H9 (cell line): ENCODE measurements at regions not wholly inside any gene's neighbourhood (a gene's known extent, or its start where the extent isn't known, plus 50 kb on each side); places are given as distances from the start of the nearest gene placed in this dataset.

ENCODE experiments used
- DNase-seq: peaks from one replicate; pipeline ENCODE4 v3.0.0-alpha.2; 2017
- H2AFZ ChIP-seq: one replicate; pipeline ENCODE4 v1.6.1; 2013; ENCODE audit warnings: mild to moderate bottlenecking, low read length, control low read depth, moderate library complexity
- H2AK5ac ChIP-seq: 2 replicates; pipeline ENCODE4 v1.6.1; 2013; ENCODE audit warnings: low read length, control low read depth, mixed read lengths; ENCODE audit not compliant: insufficient read length
- H2BK120ac ChIP-seq: one replicate; pipeline ENCODE4 v1.6.1; 2013; ENCODE audit warnings: low read depth, mild to moderate bottlenecking, low read length, control low read depth, inconsistent platforms; ENCODE audit not compliant: poor library complexity, severe bottlenecking
- H2BK12ac ChIP-seq: 2 replicates; pipeline ENCODE4 v1.6.1; 2013; ENCODE audit warnings: low read length, control low read depth, mixed read lengths, low read depth; ENCODE audit not compliant: insufficient read length
- H2BK15ac ChIP-seq: 2 replicates; pipeline ENCODE4 v1.6.1; 2013; ENCODE audit warnings: low read depth, low read length, control low read depth
- H2BK20ac ChIP-seq: one replicate; pipeline ENCODE4 v1.6.1; 2013; ENCODE audit warnings: low read depth, mild to moderate bottlenecking, low read length, control low read depth, inconsistent platforms; ENCODE audit not compliant: poor library complexity, severe bottlenecking
- H2BK5ac ChIP-seq: 2 replicates; pipeline ENCODE4 v1.6.1; 2013; ENCODE audit warnings: low read length, control low read depth, mixed read lengths; ENCODE audit not compliant: insufficient read length
- H3K14ac ChIP-seq: 2 replicates; pipeline ENCODE4 v1.6.1; 2013; ENCODE audit warnings: low read length, control low read depth; ENCODE audit not compliant: insufficient read depth
- H3K18ac ChIP-seq: 2 replicates; pipeline ENCODE4 v1.6.1; 2013; ENCODE audit warnings: low read depth, mild to moderate bottlenecking, mixed read lengths, low read length, control low read depth; ENCODE audit not compliant: insufficient read length
- H3K23ac ChIP-seq: 2 replicates; pipeline ENCODE4 v1.6.1; 2013; ENCODE audit warnings: low read length, control low read depth, mixed read lengths, low read depth; ENCODE audit not compliant: insufficient read length
- H3K23me2 ChIP-seq: 2 replicates; pipeline ENCODE4 v1.6.1; 2013; ENCODE audit warnings: low read depth, mild to moderate bottlenecking, mixed read lengths, low read length, control low read depth; ENCODE audit not compliant: insufficient read length, poor library complexity, severe bottlenecking
- H3K27ac ChIP-seq: 2 replicates; pipeline ENCODE4 v1.5.1; 2013; ENCODE audit warnings: low read length, control low read depth, mixed read lengths, low read depth; ENCODE audit not compliant: insufficient read length
- H3K27me3 ChIP-seq: 2 replicates; pipeline ENCODE4 v1.6.1; 2013; ENCODE audit warnings: low read length, control low read depth, inconsistent platforms; ENCODE audit not compliant: insufficient read depth
- H3K4ac ChIP-seq: 2 replicates; pipeline ENCODE4 v1.6.1; 2013; ENCODE audit warnings: low read depth, mild to moderate bottlenecking, control low read depth, inconsistent platforms, low read length, moderate library complexity
- H3K4me1 ChIP-seq: 2 replicates; pipeline ENCODE4 v1.6.1; 2013; ENCODE audit warnings: low read length, control low read depth, inconsistent platforms; ENCODE audit not compliant: insufficient read depth
- H3K4me2 ChIP-seq: 2 replicates; pipeline ENCODE4 v1.6.1; 2013; ENCODE audit warnings: low read length, control low read depth, mixed read lengths; ENCODE audit not compliant: insufficient read length, insufficient read depth
- H3K56ac ChIP-seq: 2 replicates; pipeline ENCODE4 v1.6.1; 2013; ENCODE audit warnings: low read depth, mild to moderate bottlenecking, mixed read lengths, low read length, control low read depth; ENCODE audit not compliant: insufficient read length
- H3K79me1 ChIP-seq: 2 replicates; pipeline ENCODE4 v1.6.1; 2013; ENCODE audit warnings: low read depth, mild to moderate bottlenecking, moderate library complexity, low read length, control low read depth, inconsistent platforms; ENCODE audit not compliant: insufficient read depth, poor library complexity, severe bottlenecking
- H3K79me2 ChIP-seq: 2 replicates; pipeline ENCODE4 v1.6.1; 2013; ENCODE audit warnings: low read length, control low read depth, inconsistent platforms; ENCODE audit not compliant: insufficient read depth
- H3K9ac ChIP-seq: 2 replicates; pipeline ENCODE4 v1.6.1; 2013; ENCODE audit warnings: low read length, control low read depth, mixed read lengths; ENCODE audit not compliant: insufficient read length; ENCODE audit errors: extremely low read depth
- H3K9me3 ChIP-seq: one replicate; pipeline ENCODE4 v1.6.1; 2013; ENCODE audit warnings: low read depth, low read length, inconsistent platforms; ENCODE audit not compliant: control insufficient read depth
- H3T11ph ChIP-seq: one replicate; pipeline ENCODE4 v1.6.1; 2013; ENCODE audit warnings: mild to moderate bottlenecking, low read length, control low read depth, inconsistent platforms
- H4K20me1 ChIP-seq: one replicate; pipeline ENCODE4 v1.6.1; 2013; ENCODE audit not compliant: control insufficient read depth, insufficient read length, insufficient read depth
- H4K5ac ChIP-seq: 2 replicates; pipeline ENCODE4 v1.6.1; 2013; ENCODE audit warnings: low read depth, mild to moderate bottlenecking, mixed read lengths, low read length, control low read depth; ENCODE audit not compliant: insufficient read length
- H4K8ac ChIP-seq: replicated peaks from 2 replicates; pipeline ENCODE4 v1.6.1; 2013; ENCODE audit warnings: low read length, control low read depth, mixed read lengths, low read depth; ENCODE audit not compliant: insufficient read length
- H4K91ac ChIP-seq: 2 replicates; pipeline ENCODE4 v1.6.1; 2013; ENCODE audit warnings: low read depth, mild to moderate bottlenecking, moderate library complexity, mixed read lengths, low read length, control low read depth; ENCODE audit not compliant: insufficient read length
- H3K27ac Mint-ChIP-seq, 3 experiments: 2 replicates in 2 of 3; 3 replicates in 1 of 3; pipeline ENCODE4 v1.8.0; 2020 to 2021; ENCODE audit warnings: mixed read lengths in 3 of 3, mild to moderate bottlenecking in 1 of 3, moderate library complexity in 1 of 3
- H3K27me3 Mint-ChIP-seq: 2 replicates; pipeline ENCODE4 v1.8.0; 2021; ENCODE audit warnings: low read depth, mild to moderate bottlenecking, moderate library complexity, mixed read lengths
- H3K36me3 Mint-ChIP-seq, 3 experiments: 2 replicates in 2 of 3; 3 replicates in 1 of 3; pipeline ENCODE4 v1.8.0; 2020 to 2021; ENCODE audit warnings: low read depth in 3 of 3, mixed read lengths in 3 of 3; ENCODE audit not compliant: insufficient read depth in 1 of 3
- H3K4me1 Mint-ChIP-seq, 2 experiments: 2 replicates each; pipeline ENCODE4 v1.8.0; 2020; ENCODE audit warnings: mixed read lengths in 2 of 2
- H3K4me3 Mint-ChIP-seq, 2 experiments: 2 replicates in 1 of 2; 3 replicates in 1 of 2; pipeline ENCODE4 v1.8.0; 2020 to 2021; ENCODE audit warnings: mild to moderate bottlenecking in 2 of 2, mixed read lengths in 2 of 2, moderate library complexity in 1 of 2
- H3K9me3 Mint-ChIP-seq, 2 experiments: 2 replicates in 1 of 2; 3 replicates in 1 of 2; pipeline ENCODE4 v1.8.0; 2020; ENCODE audit warnings: mild to moderate bottlenecking in 2 of 2, mixed read lengths in 2 of 2, moderate library complexity in 1 of 2
- WGBS: extraction: QIAGEN DNeasy Blood & Tissue Kit; methylation state at CpG from one replicate; pipeline ENCODE4 v1.1.7; 2013; ENCODE audit warnings: missing lambda C conversion rate, low lambda C conversion rate, mixed read lengths; ENCODE audit not compliant: insufficient read length; ENCODE audit errors: extremely low coverage; 5-methylcytosine and 5-hydroxymethylcytosine counted together
- TF ChIP-seq, protein P1 (sequence below): fragments of 200-600 bp; sonication (generic); conservative IDR thresholded peaks from 3 replicates; pipeline ENCODE4 v1.8.0; 2021; ENCODE audit warnings: antibody characterized with exemption, mild to moderate bottlenecking

DNA sequence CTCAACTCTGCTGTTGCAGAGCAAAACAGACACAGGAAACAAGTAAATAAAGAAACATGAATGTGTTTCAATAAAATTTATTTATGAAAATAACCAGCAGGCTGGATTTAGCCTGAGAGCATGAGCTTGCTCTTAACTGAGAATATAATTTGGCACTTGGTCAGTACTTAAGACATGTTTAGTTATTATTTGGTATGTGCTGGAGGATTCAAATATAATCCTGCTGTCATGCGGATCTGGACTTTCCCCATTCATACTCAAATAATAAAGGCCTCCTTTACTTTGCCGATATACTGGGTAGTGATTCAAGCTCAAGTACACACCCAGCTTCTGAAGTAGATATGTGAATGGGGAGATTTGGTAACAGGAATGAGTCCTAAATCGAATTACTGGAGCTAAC lies 465.5 kb upstream of the HS3ST1 start:
- Mint-ChIP-seq H3K36me3 (peaks cover 22 to 26% (median 24%) of the 10 kb centered on the region in 3 experiments), H3K27me3 (no peaks in the 10 kb centered on the region), H3K4me3 (no peak overlapping the region), H3K9me3 (peaks cover 23 to 28% of the 10 kb centered on the region in 2 experiments), H3K27ac (no peak overlapping the region), H3K4me1 (peaks cover 5 to 6% of the 10 kb centered on the region in 2 experiments; a peak in 2 of 4 replicates)
- Histone ChIP-seq H3K79me1 (no peaks in the 10 kb centered on the region), H3K27ac (no peak overlapping the region), H3K56ac (no peak overlapping the region), H2BK15ac (no peak overlapping the region), H3T11ph (no peak overlapping the region), H4K91ac (no peak overlapping the region), H3K4ac (no peak overlapping the region), H2BK5ac (no peak overlapping the region), H2AFZ (no peak overlapping the region), H4K8ac (no peak overlapping the region), H3K27me3 (no peaks in the 10 kb centered on the region), H3K9ac (no peak overlapping the region), H2BK20ac (no peak overlapping the region), H3K79me2 (no peaks in the 10 kb centered on the region), H4K5ac (no peak overlapping the region), H2BK120ac (no peak overlapping the region), H3K4me2 (no peak overlapping the region), H2AK5ac (no peak overlapping the region), H3K23me2 (no peaks in the 10 kb centered on the region), H3K9me3 (no peaks in the 10 kb centered on the region), H3K4me1 (no peaks in the 10 kb centered on the region), H3K23ac (no peak overlapping the region), H3K18ac (no peak overlapping the region), H2BK12ac (no peak overlapping the region), H3K14ac (no peak overlapping the region), H4K20me1 (no peaks in the 10 kb centered on the region)
- DNase-seq: no peak
- no CpG with 5 or more reads among the region's 3 CpGs for WGBS
- TF ChIP-seq, protein P1, sequence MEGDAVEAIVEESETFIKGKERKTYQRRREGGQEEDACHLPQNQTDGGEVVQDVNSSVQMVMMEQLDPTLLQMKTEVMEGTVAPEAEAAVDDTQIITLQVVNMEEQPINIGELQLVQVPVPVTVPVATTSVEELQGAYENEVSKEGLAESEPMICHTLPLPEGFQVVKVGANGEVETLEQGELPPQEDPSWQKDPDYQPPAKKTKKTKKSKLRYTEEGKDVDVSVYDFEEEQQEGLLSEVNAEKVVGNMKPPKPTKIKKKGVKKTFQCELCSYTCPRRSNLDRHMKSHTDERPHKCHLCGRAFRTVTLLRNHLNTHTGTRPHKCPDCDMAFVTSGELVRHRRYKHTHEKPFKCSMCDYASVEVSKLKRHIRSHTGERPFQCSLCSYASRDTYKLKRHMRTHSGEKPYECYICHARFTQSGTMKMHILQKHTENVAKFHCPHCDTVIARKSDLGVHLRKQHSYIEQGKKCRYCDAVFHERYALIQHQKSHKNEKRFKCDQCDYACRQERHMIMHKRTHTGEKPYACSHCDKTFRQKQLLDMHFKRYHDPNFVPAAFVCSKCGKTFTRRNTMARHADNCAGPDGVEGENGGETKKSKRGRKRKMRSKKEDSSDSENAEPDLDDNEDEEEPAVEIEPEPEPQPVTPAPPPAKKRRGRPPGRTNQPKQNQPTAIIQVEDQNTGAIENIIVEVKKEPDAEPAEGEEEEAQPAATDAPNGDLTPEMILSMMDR: no peak
